ENCODE measurements at regions not wholly inside any gene's neighbourhood (a gene's known extent, or its start where the extent isn't known, plus 50 kb on each side); places are given as distances from the start of the nearest gene placed in this dataset.

- no peak for DNase-seq
Observed at GRCh38 chr4:44121210-44121609, 327.4 kb downstream of the KCTD8 start.
